Keratinocyte (primary cell): ENCODE measurements at regions not wholly inside any gene's neighbourhood (a gene's known extent, or its start where the extent isn't known, plus 50 kb on each side); places are given as distances from the start of the nearest gene placed in this dataset.

ENCODE experiments used
- DNase-seq: peaks from one replicate; pipeline ENCODE4 v3.0.0-alpha.2; 2011; ENCODE audit warnings: low read depth, missing footprints, low spot score
- FAIRE-seq: peaks from 2 replicates; lab custom pipeline; 2011; peaks lifted over from hg19 to GRCh38; lab: Jason Lieb, UNC
- H2AFZ ChIP-seq: 2 replicates; pipeline ENCODE4 v1.6.0; 2012; ENCODE audit warnings: low read length, control low read depth, inconsistent platforms; ENCODE audit not compliant: control insufficient read depth
- H3K27ac ChIP-seq: 2 replicates; pipeline ENCODE4 v1.5.1; 2011; ENCODE audit warnings: low read length; ENCODE audit not compliant: control insufficient read depth, insufficient read depth
- H3K27me3 ChIP-seq: 3 replicates; pipeline ENCODE4 v1.6.0; 2011; ENCODE audit warnings: low read length; ENCODE audit not compliant: control insufficient read depth, insufficient read depth; ENCODE audit errors: extremely low read depth
- H3K36me3 ChIP-seq, 2 experiments: 2 replicates in 1 of 2; 3 replicates in 1 of 2; pipeline ENCODE4 v1.5.1; 2011; ENCODE audit warnings: low read length in 2 of 2, mild to moderate bottlenecking in 1 of 2; ENCODE audit not compliant: control insufficient read depth in 2 of 2, insufficient read depth in 2 of 2; ENCODE audit errors: extremely low read depth in 1 of 2
- H3K4me1 ChIP-seq: 3 replicates; pipeline ENCODE4 v1.5.1; 2011; ENCODE audit warnings: low read length; ENCODE audit not compliant: control insufficient read depth, insufficient read depth; ENCODE audit errors: extremely low read depth
- H3K4me2 ChIP-seq: 3 replicates; pipeline ENCODE4 v1.6.0; 2011; ENCODE audit warnings: low read depth, low read length; ENCODE audit not compliant: control insufficient read depth, insufficient read depth; ENCODE audit errors: extremely low read depth
- H3K4me3 ChIP-seq, 3 experiments: fragments of 200-600 bp in 1 of 3; sonication (generic) in 1 of 3; 2 replicates in 2 of 3; 3 replicates in 1 of 3; pipeline ENCODE4 v1.5.1; 2011 to 2016; ENCODE audit warnings: low read length in 3 of 3, mild to moderate bottlenecking in 3 of 3, control low read depth in 2 of 3, inconsistent platforms in 1 of 3, low read depth in 1 of 3, mixed read lengths in 1 of 3, mixed run types in 1 of 3, moderate library complexity in 1 of 3; ENCODE audit not compliant: control insufficient read depth in 2 of 3, insufficient read depth in 2 of 3; ENCODE audit errors: extremely low read depth in 1 of 3
- H3K79me2 ChIP-seq: 2 replicates; pipeline ENCODE4 v1.6.0; 2012; ENCODE audit warnings: low read length; ENCODE audit not compliant: control insufficient read depth, insufficient read depth
- H3K9ac ChIP-seq: 3 replicates; pipeline ENCODE4 v1.6.0; 2011; ENCODE audit warnings: low read length; ENCODE audit not compliant: control insufficient read depth, insufficient read depth; ENCODE audit errors: extremely low read depth
- H3K9me1 ChIP-seq: 3 replicates; pipeline ENCODE4 v1.6.0; 2011; ENCODE audit warnings: low read length; ENCODE audit not compliant: control insufficient read depth, insufficient read depth; ENCODE audit errors: extremely low read depth
- H3K9me3 ChIP-seq: 2 replicates; pipeline ENCODE4 v1.5.1; 2012; ENCODE audit warnings: low read depth, low read length; ENCODE audit not compliant: control insufficient read depth
- H4K20me1 ChIP-seq: 3 replicates; pipeline ENCODE4 v1.6.0; 2011; ENCODE audit warnings: low read length; ENCODE audit not compliant: control insufficient read depth, insufficient read depth; ENCODE audit errors: extremely low read depth
- EZH2 ChIP-seq: IDR thresholded peaks from one replicate; pipeline ENCODE4 v1.6.1; 2012; ENCODE audit warnings: inconsistent platforms, mild to moderate bottlenecking, low read length, moderate library complexity
- dilution Hi-C: fragments of 300-500 bp; cut with MboI; formaldehyde crosslinking; loops from one replicate; pipeline ENCODE4 v1.7.0; 2020; ENCODE audit warnings: low sequenced_read_pairs; ENCODE audit not compliant: extremely low pct_ligation_motif_present
- TF ChIP-seq, protein P1 (sequence below), 3 experiments: IDR thresholded peaks in 1 of 3; conservative IDR thresholded peaks in 1 of 3; optimal IDR thresholded peaks in 1 of 3; 2 replicates in 2 of 3; 3 replicates in 1 of 3; pipeline versions ENCODE3 to v1.5.1; 2011; ENCODE audit warnings: low read length in 3 of 3, mild to moderate bottlenecking in 3 of 3, moderate library complexity in 2 of 3, control low read depth in 1 of 3, inconsistent platforms in 1 of 3; ENCODE audit not compliant: insufficient read depth in 2 of 3; ENCODE audit errors: extremely low read depth in 1 of 3

DNA sequence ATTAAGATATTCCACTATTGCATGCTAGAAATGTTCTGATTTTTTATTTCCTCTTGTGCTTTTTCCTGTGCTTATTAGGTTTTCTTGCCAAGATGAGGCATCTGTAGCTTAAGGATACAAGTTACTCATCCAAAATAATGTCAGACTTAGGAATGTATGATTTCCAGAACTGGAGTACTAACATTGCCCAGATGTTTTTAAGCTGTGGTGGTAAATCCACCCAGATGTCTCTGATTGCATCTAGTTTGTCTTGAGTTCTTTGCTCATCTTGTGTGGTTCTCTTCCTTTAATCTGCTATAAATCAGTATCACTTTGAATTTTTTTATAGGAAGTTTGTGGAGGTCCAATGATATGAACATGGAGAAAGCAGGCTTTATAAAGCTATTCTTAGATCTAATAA, 337.5 kb upstream of the ZNF608 start:
- Histone ChIP-seq H4K20me1 (no peaks in the 10 kb centered on the region), H3K9me1 (no peaks in the 10 kb centered on the region), H3K36me3 (no peaks in the 10 kb centered on the region), H3K27me3 (no peaks in the 10 kb centered on the region), H3K9me3 (no peaks in the 10 kb centered on the region), H3K4me3 (no peak overlapping the region), H2AFZ (no peak overlapping the region), H3K27ac (no peak overlapping the region), H3K79me2 (no peaks in the 10 kb centered on the region), H3K4me1 (peaks cover 12% of the 10 kb centered on the region), H3K9ac (no peak overlapping the region), H3K4me2 (peak overlapping the region; percentile 8)
- TF ChIP-seq EZH2 = no peak
- TF ChIP-seq, protein P1, sequence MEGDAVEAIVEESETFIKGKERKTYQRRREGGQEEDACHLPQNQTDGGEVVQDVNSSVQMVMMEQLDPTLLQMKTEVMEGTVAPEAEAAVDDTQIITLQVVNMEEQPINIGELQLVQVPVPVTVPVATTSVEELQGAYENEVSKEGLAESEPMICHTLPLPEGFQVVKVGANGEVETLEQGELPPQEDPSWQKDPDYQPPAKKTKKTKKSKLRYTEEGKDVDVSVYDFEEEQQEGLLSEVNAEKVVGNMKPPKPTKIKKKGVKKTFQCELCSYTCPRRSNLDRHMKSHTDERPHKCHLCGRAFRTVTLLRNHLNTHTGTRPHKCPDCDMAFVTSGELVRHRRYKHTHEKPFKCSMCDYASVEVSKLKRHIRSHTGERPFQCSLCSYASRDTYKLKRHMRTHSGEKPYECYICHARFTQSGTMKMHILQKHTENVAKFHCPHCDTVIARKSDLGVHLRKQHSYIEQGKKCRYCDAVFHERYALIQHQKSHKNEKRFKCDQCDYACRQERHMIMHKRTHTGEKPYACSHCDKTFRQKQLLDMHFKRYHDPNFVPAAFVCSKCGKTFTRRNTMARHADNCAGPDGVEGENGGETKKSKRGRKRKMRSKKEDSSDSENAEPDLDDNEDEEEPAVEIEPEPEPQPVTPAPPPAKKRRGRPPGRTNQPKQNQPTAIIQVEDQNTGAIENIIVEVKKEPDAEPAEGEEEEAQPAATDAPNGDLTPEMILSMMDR (optimal IDR thresholded peaks at IDR 0.05 in 1 of 3, IDR thresholded peaks at IDR 0.05 in 1 of 3, conservative IDR thresholded peaks at IDR 0.05 in 1 of 3; ENCODE audit: extremely low read depth in 1 of 3, insufficient read depth in 2 of 3, low read length in 3 of 3) = no peak
- DNase-seq (peak; percentile 36), FAIRE-seq (peak; percentile 82)
- dilution Hi-C loops = no loop called here

DNA sequence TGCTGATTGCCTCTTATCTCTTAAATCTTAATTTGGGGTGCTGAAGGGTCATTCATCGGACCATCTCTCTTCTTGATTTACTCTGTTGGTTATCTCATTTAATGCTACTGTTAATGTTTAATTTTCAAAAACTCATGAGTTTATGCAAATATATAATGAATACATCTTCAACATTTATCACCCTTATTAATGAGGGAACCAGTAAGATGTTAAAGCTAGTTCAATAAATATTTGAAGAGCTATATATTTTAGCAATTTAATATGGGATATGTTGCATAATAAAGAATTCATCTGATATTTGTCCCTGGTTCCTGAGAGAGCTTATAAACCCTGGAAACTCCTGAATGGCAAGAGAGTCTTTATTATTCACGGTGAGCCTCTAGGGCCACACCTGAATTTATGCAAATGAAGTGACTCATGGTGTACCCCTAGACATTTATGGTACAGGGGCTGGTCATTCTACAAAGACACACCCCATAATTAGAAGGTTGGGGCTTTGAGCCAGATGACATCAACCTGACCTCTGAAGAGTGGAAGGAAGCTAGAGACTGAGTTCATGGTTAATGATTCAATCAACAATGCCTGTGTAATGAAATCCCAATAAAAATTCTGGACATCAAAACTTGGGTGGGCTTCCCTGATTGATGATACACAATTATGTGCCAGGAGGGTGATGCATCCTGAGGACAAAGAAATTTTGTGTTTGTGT, 339.5 kb upstream of the ZNF608 start:
- Histone ChIP-seq H3K9ac (no peak overlapping the region), H3K4me1 (peaks cover 12% of the 10 kb centered on the region), H4K20me1 (no peaks in the 10 kb centered on the region), H3K27me3 (no peaks in the 10 kb centered on the region), H2AFZ (no peak overlapping the region), H3K79me2 (no peaks in the 10 kb centered on the region), H3K27ac (no peak overlapping the region), H3K9me1 (no peaks in the 10 kb centered on the region), H3K4me3 (no peak overlapping the region), H3K9me3 (no peaks in the 10 kb centered on the region), H3K36me3 (no peaks in the 10 kb centered on the region), H3K4me2 (no peak overlapping the region)
- TF ChIP-seq, protein P1 (optimal IDR thresholded peaks at IDR 0.05 in 1 of 3, IDR thresholded peaks at IDR 0.05 in 1 of 3, conservative IDR thresholded peaks at IDR 0.05 in 1 of 3; ENCODE audit: extremely low read depth in 1 of 3, insufficient read depth in 2 of 3, low read length in 3 of 3) = no peak
- TF ChIP-seq EZH2 = no peak
- dilution Hi-C loops = no loop called here
- FAIRE-seq = no peak
- no peak for DNase-seq
